HG02970 (cell line): ENCODE measurements at regions not wholly inside any gene's neighbourhood (a gene's known extent, or its start where the extent isn't known, plus 50 kb on each side); places are given as distances from the start of the nearest gene placed in this dataset.
"Not testable (repeated sequence)": the region's sequence is repeated elsewhere in the genome, so short reads cannot be mapped to it uniquely, and the experiment has no call there.

Experiments
- ATAC-seq: cut with Tn5 transposase; IDR thresholded peaks from one replicate; pipeline ENCODE4 v1.9.1; 2021; ENCODE audit warnings: mild to moderate bottlenecking, moderate library complexity, moderate number of reproducible peaks; ENCODE audit not compliant: unreplicated experiment, low FRiP score

DNA sequence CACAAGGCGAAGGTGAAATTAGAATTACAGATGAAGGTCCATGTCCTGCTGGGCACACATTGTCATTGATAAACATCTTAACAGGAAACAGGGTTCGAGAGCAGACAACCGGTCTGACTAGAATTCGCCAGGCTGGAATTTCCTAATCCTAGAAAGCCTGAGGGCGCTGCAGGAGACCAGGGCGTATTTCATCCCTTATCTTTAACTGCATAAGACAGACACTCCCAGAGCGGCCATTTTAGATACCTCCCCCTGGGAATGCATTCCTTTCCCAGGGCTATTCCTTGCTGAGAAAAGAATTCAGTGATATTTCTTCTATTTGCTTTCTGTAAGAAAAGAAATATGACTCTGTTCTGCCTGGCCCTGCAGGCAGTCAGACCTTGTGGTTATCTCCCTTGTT, 357.7 kb downstream of the FAM170A start:
- not testable (repeated sequence) for ATAC-seq

DNA sequence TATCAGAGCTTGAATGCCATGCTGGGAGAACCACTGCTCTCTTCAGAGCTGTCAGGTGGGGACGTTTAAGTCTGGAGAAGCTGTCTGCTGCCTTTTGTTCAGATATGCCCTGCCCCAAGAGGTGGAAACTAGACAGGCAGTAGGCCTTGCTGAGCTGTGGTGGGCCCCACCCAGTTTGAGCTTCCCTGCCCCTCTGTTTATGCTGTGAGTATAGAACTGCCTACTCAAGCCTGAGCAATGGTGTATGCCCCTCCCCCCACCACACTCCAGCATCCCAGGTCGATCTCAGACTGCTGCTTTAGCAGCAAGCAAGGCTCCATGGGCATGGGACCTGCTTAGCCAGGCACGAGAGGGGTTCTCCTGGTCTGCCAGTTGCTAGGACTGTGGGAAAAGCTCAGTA, 362.3 kb downstream of the FAM170A start:
- no peak for ATAC-seq

DNA sequence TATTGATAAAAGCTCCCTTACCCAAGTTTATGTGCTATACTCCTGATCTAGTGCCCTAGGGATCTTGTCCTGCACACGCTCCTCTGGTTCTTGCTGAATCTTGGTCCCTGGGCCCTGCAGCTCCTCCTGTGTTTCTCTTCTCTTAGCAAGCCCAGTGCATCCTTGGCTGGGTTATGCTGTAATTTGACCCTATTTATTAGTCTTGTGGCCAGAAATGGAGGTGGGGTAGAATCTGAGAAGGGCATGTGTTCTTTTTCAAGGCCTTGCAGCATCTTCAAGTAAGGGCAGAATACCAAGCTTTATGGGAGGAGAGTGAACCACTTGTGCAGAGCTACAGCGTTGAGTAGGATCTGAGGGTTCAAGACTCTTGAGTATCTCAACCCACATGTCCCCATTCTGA, 366.8 kb downstream of the FAM170A start:
- ATAC-seq, result no peak

DNA sequence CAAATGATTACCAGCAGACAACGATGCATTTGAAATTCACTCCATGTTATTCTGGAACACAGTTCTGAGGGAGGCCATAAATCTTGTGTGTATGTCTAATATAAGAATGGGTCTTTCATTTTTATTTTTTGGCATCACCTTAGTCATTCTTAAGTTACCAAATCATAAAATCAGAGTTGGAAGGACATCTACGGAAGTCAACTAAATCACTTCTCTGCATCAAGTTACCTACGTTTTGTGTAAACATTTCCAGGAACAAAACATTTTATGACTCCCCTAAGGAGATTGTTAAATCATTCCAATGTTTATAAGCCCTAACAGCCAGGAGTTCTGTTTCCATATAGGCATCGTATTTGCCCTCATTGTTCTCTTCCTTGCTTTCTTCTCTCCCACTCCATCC, 378.2 kb downstream of the FAM170A start:
- no peak for ATAC-seq

DNA sequence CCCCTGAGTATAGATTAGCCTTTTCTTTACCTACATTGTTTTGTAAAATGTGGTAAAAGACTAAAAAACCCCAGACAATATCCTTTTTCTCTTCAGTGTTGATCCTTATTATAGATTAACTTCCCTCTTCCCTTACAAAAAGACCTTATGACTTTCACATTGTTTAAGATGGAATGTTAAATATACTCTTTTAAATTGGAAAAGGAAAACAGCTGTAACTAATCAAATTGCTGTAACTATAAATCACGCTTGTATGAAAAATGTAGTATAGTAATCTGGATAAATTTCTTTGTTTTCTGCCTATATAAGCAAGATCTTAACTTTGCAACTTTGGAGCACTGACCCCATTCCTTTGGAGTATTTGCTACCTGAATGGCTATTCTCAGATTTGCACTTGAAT, 383.1 kb downstream of the FAM170A start:
- ATAC-seq, result no peak

DNA sequence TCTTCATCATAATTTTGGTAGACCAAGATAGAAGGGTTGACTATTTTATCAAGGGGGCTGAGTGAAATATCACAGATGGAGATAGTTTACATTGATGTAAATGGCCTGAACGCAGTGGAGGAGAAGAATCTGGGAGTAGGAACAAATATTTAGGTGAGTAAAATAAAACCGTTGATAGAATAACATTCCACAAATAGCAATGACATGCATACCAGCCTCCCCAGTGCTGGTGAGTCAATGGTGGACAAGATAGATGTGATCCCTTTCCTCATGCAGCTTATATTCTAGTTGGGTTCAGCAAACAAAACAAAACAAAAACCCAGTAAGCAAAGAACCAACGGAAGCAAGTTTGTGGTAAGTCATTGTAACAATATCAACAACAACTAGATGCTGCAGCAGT, 385.2 kb downstream of the FAM170A start:
- no peak for ATAC-seq

DNA sequence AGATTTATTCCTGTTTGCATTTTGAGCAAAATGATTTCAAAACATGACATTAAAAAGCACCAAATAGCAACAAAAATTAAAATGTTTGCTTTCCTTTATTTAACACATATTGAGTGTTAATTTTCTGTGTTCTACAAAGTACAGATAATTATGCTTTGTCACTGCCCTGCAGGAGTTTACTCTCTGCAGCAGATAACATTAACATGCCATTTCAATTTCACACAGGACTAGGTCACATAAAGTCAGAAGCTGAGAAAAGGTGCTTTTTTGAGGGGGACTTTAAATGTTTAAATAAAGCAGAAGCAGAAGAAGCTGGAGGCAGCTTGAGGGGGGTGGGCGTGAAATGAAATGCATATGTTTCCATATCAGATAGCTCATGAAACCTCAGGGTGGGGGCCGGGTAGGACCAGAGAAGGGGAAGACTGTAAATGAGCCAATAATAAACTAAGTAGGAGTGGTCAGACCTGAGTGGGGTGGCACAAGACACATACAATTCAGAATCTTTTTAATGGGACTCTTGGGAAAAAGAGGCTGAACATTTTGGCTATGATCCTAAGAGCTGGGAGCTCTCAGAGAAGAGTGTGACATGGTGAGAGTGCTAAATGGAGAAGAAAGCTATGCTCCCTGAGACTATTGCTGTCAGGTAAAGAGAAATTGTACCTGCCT, 387.5 kb downstream of the FAM170A start:
- no peak for ATAC-seq

DNA sequence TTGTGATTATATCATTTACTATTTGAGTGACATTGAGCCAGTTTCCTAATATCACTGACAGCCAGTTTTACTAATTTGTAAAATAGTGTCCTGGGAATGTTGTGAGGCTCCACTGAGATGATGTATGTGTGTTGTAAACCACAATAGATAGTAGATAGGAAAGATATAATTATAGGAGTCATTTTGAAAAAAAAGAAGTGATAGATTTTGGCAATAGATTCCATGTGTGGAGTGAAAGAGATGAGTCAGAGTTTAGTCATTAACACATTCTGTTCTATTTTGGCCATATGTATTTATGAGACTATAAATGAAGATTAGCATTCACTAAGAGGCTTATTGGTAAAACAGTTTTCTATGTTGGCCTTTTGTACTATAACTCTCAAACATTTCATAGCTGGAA, 388.2 kb downstream of the FAM170A start:
- ATAC-seq, result no peak

DNA sequence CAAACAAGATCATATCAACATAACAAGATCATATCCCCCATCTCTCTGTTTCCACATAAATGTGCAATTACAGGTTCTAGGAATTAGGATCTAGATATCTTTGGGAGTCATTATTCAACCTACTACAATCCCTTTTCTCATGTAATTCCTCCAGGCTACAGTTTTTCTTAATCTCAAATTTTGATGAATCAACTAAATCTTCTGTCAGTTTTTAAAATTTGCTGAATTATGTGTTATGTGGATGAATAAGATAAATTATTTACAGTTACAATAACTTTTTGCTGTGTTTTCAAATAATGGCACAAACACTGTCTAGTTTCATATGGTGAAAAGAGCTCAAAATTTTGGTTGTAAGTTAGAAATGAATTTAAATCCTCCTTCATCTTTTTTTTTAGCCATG, 405.8 kb downstream of the FAM170A start:
- ATAC-seq, result no peak

DNA sequence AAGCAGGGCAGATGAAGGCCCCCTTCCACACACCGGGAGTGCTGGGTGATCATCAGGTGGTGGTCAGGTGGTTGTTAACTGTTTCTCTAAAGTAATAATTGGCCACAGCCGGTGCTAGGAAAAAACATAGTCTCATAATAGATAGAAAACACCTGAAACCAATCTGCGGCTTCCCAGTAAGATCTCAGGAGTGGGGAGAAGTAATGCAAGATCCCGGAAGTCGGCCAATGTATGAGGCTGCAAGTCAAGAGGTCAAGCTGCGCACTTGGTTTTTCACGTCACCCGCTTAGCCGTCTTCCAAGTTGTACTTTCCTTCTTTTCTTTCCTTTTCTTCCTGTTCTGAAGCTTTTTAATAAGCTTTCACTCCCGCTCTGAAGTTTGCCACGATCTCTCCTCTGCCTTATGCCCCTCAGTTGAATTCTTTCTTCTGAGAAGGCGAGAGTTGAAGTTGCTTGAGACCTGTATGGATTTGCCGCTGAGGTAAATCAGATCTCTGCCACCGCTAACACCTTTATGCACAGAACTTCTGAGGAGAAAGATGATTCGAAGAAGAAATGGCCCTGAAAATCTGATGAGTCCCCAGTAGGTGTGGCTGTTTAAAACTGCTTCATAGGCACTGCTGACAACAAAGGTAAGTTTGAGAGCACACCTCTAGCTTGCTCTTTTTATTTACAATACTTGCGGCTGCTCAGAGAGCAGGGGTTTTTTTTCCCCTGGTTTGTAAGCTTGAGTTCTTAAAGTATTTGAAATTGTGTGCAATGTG, 406.6 kb downstream of the FAM170A start:
- no peak for ATAC-seq

DNA sequence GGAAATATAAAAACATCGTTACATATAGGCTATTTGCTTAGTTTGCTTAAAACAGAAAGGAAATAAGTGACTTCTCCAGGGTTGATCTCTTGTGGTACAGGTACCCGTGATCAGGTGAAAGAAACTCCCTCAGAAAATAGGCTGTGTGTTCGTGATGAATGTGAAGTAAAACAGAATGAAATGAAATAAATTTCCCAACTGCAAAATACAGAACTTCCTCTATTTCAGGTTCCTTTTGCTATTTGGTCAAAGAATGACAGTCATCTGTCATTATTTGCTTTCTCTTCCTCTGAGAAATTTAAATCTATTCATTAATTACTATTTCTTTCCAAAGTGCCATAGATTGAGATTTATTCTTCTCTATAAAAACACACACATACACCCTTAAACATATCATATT, 408.1 kb downstream of the FAM170A start:
- no peak for ATAC-seq

DNA sequence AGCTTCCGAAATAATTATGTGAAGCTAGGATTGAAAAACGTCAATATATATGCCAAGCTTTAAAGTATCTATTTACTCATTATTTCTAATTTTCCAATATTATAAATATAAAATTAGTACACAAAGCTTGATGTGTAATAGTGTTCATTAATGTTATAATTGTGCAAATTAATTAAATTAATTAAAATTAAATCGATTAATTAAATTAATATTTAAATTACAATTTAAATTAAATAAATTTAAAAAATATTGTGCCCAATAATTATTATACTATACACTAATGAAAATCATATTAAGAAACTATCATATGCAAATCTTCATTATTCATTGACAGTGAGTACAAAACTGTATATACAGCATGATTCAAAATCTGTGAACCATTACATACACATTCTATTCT, 409.8 kb downstream of the FAM170A start:
- ATAC-seq, result no peak

DNA sequence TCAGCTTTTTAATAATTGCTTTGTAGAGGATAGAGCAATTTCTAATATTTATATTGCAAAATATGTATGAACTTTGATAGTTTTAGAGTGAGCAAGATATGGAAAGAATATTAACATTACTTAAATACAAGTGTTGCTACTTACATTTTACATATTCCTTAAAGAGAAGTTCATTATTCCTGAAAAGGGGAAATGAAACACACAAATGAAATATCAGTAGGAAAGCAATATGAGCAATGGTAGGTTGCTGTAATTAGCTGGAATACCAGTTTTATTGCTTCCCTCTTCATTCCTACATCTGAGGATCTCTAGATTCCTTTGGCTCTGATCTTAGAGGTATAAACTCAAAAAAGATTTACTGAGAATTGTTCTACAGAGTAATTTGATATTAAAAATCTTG, 414.1 kb downstream of the FAM170A start:
- ATAC-seq, result no peak

DNA sequence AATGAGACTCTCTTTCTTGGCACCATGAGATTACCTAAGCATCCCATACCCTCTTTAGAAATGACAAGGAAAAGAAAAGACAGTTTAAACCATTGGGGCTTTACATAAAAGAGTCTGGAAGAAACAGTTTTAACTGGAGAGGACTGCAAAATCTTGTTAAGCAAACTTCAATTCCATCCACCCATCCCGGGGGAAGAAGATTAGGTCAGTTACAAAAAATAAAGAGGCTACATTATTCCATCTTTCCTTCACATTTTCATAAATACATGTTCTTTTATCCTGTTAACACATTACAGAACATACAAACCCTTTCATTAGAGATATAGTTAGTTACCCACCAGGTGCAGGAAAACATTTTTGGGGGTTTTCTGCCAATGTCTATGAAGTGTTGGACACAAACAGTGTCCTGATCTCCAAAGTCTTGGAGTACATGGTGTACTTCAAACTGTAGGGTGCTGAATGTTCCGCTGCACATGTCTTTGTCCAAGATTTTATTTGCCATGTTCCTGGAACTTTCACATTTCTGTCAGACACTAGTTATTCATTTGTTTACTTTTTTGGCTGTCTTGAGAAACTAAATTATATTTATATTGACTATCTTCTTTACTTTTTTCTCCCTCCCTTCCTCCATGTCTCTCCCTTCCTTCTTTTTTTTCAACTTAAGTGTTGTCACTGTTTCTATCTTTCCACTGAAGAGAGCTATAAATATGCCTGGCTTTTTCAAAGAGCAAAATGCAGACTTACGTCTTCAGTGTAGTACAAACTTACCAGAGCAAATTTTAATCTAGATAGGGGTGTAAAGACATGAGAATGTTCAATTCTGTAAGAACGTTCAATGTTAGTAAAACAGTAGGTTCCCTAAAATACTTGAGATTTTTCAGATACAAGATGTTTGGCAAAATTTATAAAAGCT, 410.9 kb upstream of the PRR16 start:
- no peak for ATAC-seq

DNA sequence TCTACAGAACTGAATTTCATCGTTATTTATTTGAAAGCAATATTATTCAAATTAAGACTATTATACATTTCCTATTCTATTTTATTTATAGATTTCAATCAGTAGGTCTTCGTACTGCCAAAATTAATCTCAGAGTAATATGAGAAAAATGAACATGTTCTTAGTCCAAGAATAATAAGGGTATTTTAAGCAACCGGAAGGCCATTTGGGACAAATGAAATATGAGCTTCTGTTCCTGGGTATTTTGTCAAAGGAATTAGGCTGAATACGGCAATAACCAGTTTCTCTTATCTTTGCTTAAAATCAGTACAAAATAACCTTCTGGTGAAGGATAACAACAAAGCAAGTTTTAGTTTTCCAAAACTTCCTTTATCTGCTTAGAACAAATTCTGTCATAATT, 410.3 kb upstream of the PRR16 start:
- no peak for ATAC-seq

DNA sequence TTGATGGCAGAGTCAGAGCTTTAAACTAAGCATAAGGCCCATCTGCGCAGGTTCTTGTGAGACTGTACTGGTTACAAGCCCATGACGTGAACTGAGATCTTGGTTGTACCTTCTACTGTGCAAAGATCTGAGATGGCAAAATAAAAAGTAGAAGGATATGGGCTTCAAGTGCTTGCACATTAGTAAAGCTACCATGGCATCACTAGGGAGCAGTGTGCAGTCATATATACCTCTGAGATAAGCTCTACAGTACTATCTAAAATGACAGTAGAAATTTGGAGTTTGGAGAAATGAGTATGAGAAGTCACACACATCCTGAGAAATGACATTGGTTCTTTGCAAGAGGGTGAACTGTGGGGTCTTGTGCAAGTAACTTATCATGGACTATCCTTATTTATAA, 408.2 kb upstream of the PRR16 start:
- ATAC-seq, result no peak

DNA sequence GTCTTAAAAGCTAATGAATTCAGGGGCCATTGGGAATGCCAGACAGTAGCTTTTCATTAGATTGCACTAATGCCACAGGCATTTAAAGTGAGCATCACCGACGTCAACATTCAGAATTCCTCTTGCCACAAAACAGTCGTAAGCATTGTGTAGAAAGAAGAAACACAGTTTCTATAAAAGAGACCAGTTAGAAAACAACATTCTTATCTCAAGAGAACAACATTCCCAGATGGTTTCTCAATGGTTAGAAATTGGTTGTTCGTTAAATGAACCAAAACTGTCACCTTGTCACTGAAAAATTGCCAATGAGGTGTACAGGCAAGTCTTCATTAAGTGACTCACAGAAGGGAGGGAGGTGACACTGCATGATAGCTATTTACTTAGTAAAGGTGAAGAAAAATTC, 401.6 kb upstream of the PRR16 start:
- ATAC-seq, result no peak

DNA sequence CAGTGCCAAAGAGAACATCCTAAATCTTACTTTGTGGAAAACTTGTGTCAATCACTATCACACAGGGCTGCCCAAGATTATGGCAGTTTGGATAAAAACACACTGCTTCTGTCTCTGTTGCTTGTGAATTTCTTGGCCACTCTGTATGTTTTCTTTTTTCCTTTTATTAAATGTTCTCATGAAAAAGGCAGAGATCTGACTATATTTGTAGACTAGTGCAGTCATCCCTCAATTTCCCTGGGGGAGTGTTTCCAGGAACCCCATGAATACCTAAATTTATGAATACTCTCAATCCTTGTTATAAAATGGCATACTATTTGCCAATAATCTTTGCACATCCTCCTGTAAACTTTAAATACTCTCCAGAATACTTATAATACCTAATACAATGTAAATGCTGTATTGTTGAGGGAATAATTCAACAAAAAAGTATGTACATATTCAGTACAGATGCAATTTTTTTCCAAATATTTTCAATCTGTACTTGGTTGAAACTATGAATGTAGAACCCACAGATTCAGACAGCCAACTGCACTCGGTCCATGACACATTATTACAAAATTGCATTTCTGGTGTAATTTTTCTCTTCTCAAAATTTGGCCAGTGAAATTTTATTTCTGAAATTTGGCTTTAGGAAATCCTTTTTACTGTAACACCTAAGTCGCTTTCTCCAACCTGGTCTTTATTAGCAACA, 391.9 kb upstream of the PRR16 start:
- ATAC-seq, result no peak

DNA sequence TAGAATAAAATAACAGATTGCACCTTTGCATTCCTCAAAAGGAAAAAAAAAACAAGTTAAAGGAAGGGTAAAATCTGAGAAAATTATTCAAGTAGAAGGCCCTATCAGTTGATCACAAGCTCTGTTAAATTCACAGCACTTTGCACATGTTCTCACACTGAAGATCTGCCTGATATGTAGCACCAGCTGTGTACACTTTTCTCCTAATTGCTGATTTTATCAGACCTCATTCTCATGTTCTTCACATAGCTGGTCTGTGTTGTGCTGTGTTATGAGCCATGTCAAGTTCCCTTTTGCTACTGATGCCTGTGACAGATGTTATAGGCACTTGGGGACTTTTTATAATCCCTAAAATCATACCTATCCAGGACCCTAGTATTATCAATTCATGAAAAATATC, 390.4 kb upstream of the PRR16 start:
- ATAC-seq, result no peak

DNA sequence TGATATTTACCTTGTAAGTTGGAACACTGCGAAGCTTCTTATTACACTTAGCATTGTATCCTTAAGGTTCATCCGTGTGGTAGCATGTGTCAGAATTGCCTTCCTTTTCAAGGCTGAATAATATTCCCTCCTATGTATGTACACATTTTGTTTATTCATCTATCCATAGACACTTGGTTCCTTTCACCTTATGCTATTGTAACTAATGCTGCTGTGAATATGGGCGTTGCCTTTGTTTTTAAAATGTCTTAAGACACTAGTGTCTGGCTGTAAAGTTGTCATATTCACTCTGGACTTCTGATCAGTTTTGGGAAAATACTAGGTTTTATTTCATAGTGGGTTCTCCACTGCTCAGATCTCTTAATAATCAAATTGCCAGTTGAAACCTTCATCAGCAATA, 383.3 kb upstream of the PRR16 start:
- ATAC-seq, result no peak
